ENCODE measurements at regions not wholly inside any gene's neighbourhood (a gene's known extent, or its start where the extent isn't known, plus 50 kb on each side); places are given as distances from the start of the nearest gene placed in this dataset.

DNA sequence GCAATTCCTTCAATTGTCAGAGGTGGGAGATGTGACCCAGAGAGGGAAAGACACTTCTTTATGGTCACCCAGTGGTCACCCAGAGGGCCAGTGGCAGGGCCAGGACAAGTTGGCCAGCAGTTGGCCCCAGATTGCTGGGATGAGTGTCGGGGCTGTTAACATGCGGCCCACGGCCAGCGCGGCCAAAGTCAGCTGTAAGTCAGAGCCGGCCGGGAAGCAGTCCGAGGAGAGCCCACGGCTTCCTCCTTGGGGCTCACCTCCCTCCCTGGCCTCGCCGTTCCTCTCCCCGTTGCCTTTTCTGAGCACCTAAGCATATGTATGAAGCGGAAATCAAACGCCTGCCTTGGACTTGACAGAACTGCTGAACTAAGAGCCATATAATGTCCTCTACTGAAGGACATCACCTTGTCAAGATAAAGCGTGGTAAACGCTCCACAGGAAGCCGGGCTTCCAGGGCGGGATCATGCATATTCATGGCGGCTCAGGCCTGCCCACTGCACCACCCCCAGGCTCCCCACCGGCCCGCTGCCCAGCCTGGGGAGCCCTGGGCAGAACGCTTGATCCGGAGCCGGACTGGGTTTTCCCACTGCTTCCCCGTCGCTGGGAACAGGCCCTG is 245.4 kb upstream of the POU3F1 start:
- no peak for TF ChIP-seq POLR2AphosphoS5 (IDR thresholded peaks at IDR 0.05; ENCODE audit: low read depth)
- TF ChIP-seq, protein P1, sequence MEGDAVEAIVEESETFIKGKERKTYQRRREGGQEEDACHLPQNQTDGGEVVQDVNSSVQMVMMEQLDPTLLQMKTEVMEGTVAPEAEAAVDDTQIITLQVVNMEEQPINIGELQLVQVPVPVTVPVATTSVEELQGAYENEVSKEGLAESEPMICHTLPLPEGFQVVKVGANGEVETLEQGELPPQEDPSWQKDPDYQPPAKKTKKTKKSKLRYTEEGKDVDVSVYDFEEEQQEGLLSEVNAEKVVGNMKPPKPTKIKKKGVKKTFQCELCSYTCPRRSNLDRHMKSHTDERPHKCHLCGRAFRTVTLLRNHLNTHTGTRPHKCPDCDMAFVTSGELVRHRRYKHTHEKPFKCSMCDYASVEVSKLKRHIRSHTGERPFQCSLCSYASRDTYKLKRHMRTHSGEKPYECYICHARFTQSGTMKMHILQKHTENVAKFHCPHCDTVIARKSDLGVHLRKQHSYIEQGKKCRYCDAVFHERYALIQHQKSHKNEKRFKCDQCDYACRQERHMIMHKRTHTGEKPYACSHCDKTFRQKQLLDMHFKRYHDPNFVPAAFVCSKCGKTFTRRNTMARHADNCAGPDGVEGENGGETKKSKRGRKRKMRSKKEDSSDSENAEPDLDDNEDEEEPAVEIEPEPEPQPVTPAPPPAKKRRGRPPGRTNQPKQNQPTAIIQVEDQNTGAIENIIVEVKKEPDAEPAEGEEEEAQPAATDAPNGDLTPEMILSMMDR (conservative IDR thresholded peaks at IDR 0.05; ENCODE audit: low read depth in 2 of 2), result no peak

Data from GM23338 (cell line).